ENCODE measurements at regions not wholly inside any gene's neighbourhood (a gene's known extent, or its start where the extent isn't known, plus 50 kb on each side); places are given as distances from the start of the nearest gene placed in this dataset.

DNA sequence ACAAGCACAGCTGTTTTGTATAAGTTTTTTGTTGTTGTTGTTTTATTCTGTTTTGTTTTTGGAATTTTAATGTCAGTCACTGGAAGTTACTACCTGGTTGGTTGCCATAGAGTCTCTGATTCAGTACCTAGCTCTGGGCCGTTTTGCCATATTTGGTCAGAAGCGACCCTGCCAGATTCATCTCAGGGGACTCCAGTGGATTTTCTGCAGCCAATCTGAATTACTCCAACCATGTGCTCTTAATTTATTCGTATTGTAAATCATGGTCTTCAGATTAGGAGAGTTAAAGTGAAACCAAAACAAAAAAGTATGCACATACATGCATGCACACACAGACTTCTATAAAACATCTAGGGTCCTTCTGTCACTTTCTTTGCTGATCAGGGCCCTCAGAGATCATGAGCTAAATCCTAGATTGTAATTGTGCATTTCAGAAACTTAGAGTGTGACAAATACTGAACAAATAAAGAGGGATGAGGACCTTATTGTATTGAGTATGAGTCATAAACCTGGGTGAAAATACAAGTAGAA is 317.4 kb upstream of the UBE2E3 start:
- TF ChIP-seq EZH2 (IDR thresholded peaks at IDR 0.05; ENCODE audit: insufficient read depth, poor library complexity, severe bottlenecking), result no peak
- no peak for TF ChIP-seq EZH2phosphoT487 (IDR thresholded peaks at IDR 0.05; ENCODE audit: insufficient read depth, low read depth)
